ENCODE measurements at regions not wholly inside any gene's neighbourhood (a gene's known extent, or its start where the extent isn't known, plus 50 kb on each side); places are given as distances from the start of the nearest gene placed in this dataset.

DNA sequence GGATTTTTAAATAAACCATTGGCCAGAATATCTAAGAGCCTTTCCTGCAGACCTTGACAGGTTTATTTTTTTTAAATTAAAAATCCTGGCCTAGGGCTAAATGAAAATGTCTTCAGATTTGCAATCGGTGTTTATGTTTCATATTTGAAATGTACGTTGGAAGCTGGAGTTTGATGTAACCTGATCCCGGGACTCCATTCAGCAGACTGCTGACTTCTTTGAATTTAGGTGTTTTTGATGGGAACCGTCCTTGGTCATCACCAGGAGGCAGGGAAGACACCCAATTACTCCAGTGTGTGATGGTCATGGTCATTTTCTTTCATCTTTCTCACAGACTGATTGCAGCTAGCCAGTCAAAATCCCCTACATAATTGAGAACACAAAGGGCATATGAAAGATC lies 60.1 kb upstream of the BRINP1 start:
- TF ChIP-seq, protein P1, sequence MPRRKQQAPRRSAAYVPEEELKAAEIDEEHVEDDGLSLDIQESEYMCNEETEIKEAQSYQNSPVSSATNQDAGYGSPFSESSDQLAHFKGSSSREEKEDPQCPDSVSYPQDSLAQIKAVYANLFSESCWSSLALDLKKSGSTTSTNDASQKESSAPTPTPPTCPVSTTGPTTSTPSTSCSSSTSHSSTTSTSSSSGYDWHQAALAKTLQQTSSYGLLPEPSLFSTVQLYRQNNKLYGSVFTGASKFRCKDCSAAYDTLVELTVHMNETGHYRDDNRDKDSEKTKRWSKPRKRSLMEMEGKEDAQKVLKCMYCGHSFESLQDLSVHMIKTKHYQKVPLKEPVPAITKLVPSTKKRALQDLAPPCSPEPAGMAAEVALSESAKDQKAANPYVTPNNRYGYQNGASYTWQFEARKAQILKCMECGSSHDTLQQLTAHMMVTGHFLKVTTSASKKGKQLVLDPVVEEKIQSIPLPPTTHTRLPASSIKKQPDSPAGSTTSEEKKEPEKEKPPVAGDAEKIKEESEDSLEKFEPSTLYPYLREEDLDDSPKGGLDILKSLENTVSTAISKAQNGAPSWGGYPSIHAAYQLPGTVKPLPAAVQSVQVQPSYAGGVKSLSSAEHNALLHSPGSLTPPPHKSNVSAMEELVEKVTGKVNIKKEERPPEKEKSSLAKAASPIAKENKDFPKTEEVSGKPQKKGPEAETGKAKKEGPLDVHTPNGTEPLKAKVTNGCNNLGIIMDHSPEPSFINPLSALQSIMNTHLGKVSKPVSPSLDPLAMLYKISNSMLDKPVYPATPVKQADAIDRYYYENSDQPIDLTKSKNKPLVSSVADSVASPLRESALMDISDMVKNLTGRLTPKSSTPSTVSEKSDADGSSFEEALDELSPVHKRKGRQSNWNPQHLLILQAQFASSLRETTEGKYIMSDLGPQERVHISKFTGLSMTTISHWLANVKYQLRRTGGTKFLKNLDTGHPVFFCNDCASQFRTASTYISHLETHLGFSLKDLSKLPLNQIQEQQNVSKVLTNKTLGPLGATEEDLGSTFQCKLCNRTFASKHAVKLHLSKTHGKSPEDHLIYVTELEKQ (tag by site-specific recombination; IDR thresholded peaks at IDR 0.05; ENCODE audit: borderline replicate concordance): no peak
- CTCF ChIA-PET: no interaction called here

GRCh38 chr9:119420231-119420630 lies 51.0 kb upstream of the BRINP1 start:
- Histone ChIP-seq H3K4me3 (ENCODE audit: low read depth, low read length) (no peak overlapping the region), H3K36me3 (ENCODE audit: control insufficient read depth in 2 of 2, insufficient read depth in 1 of 2, low read length in 2 of 2) (no peaks in the 10 kb centered on the region), H3K27ac (ENCODE audit: extremely low read depth, low read depth, low read length) (no peak overlapping the region), H3K4me1 (ENCODE audit: control insufficient read depth, insufficient read depth, low read length) (no peaks in the 10 kb centered on the region), H3K9me3 (ENCODE audit: control insufficient read depth, insufficient read depth, low read depth, low read length) (no peaks in the 10 kb centered on the region)
- ChIA-PET POLR2A (no interaction called here), CTCF (no interaction called here)
- TF ChIP-seq ZBTB26 (tag by site-specific recombination; optimal IDR thresholded peaks at IDR 0.05): no peak
- TF ChIP-seq ZNF394 (tag by site-specific recombination; IDR thresholded peaks at IDR 0.05; ENCODE audit: borderline replicate concordance): no peak
- TF ChIP-seq HOXD13 (CRISPR knock-in tag; IDR thresholded peaks at IDR 0.05; ENCODE audit: borderline replicate concordance): no peak
- no peak for TF ChIP-seq ZNF692 (tag by site-specific recombination; IDR thresholded peaks at IDR 0.05)
- TF ChIP-seq BCL11A (tag by site-specific recombination; IDR thresholded peaks at IDR 0.05; ENCODE audit: low read depth): no peak
- TF ChIP-seq RBAK (tag by site-specific recombination; IDR thresholded peaks at IDR 0.05): no peak
- no peak for TF ChIP-seq ZNF76 (tag by site-specific recombination; IDR thresholded peaks at IDR 0.05; ENCODE audit: borderline replicate concordance, low read depth)
- TF ChIP-seq ZNF776 (tag by site-specific recombination; IDR thresholded peaks at IDR 0.05; ENCODE audit: borderline replicate concordance): no peak
- TF ChIP-seq ZNF112 (tag by site-specific recombination; IDR thresholded peaks at IDR 0.05): no peak
- TF ChIP-seq ZNF785 (tag by site-specific recombination; IDR thresholded peaks at IDR 0.05): no peak

More for the DNA sequence above, 60.1 kb upstream of the BRINP1 start:
- Histone ChIP-seq H3K9me3 (ENCODE audit: control insufficient read depth, insufficient read depth, low read depth, low read length) (no peaks in the 10 kb centered on the region), H3K36me3 (ENCODE audit: control insufficient read depth in 2 of 2, insufficient read depth in 1 of 2, low read length in 2 of 2) (no peaks in the 10 kb centered on the region), H3K27ac (ENCODE audit: extremely low read depth, low read depth, low read length) (no peak overlapping the region), H3K4me3 (ENCODE audit: low read depth, low read length) (no peak overlapping the region), H3K4me1 (ENCODE audit: control insufficient read depth, insufficient read depth, low read length) (no peaks in the 10 kb centered on the region)
- POLR2A ChIA-PET: no interaction called here

Data from HEK293 (cell line).